ENCODE measurements at regions not wholly inside any gene's neighbourhood (a gene's known extent, or its start where the extent isn't known, plus 50 kb on each side); places are given as distances from the start of the nearest gene placed in this dataset.
"Not testable (repeated sequence)": the region's sequence is repeated elsewhere in the genome, so short reads cannot be mapped to it uniquely, and the experiment has no call there.

DNA sequence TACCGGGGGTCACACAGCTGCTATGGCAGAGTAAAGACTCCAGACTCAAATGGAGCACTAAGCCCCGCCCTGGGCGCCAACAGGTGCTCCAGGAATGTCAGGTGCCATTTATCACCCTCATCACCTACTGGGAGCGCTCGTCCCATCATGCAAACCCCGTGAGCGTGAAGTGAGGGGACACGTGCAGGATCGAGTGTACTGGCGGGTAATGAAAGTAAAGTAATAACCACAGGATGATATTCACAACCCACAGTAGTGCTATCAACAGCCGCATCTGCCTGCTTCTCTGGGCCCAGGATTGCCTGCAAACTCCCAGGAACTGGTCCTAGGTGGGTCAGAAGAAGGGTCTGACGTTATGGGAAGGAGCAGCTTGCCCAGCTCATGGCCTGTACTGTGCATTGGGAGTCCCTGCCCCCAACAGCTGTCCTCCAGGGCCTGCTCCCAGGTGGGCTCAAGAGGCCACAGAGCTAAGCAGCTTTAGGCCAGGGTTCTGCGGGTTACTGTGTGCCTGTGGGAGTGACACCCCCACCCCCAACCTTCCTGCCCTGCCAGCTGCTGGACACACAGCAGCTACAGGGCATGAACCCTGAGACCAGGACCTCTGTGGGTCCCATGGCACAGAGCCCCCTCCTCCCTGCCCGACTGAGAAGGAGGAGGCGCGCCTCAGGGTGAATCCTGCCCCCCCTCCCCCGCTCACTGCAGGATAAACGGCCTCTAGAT is 120.5 kb upstream of the SULF2 start:
- in situ Hi-C loops (cut with MboI; ENCODE audit: low sequenced_read_pairs, unreplicated experiment): no loop called here
- DNase-seq (ENCODE audit: low spot score): no peak
- no peak for TF ChIP-seq CTCF (IDR thresholded peaks at IDR 0.05; ENCODE audit: borderline replicate concordance, control extremely low read depth, extremely low read depth, insufficient read depth, missing control alignments)

DNA sequence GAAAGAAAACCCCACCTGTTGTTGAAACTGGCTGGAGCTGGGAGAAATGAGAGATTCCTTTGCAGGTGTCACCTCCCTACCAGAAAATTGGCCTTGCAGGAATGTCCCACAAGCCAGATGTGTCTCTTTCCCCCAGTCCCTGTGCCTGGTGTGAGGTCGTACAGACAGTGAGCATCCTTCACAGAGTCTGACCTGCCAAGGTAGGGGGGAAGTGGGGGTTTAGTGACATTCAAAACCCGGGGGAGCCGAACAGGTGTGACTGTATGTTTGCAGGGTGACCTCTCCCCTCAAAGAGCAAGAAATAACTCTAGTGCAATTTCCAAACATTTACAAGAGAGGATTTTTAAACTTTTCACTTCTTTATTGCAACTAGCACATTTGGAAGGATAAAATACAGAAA is 117.7 kb upstream of the SULF2 start:
- in situ Hi-C loops (cut with MboI; ENCODE audit: low sequenced_read_pairs, unreplicated experiment); DNase-seq (ENCODE audit: low spot score): not testable (repeated sequence)

DNA sequence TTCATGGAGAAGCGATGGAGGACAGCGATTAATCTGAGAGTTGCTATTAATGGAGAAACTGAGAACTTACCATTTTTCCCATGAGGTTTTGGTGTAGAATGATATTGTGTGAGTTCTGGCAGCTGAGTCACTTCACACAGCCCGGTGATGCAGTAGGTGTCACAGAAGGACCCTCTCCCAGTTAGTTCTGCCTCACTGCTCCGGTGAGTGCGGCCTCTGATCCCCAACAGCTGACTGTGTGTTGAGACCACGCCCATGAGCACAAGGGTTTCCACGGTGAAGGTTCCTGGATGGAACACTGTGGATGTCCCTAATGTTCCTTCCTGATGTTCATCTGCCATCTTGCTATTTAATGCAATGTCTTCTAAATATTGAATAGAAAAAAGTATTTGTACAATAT is 114.0 kb upstream of the SULF2 start:
- DNase-seq (ENCODE audit: low spot score); in situ Hi-C loops (cut with MboI; ENCODE audit: low sequenced_read_pairs, unreplicated experiment): not testable (repeated sequence)

DNA sequence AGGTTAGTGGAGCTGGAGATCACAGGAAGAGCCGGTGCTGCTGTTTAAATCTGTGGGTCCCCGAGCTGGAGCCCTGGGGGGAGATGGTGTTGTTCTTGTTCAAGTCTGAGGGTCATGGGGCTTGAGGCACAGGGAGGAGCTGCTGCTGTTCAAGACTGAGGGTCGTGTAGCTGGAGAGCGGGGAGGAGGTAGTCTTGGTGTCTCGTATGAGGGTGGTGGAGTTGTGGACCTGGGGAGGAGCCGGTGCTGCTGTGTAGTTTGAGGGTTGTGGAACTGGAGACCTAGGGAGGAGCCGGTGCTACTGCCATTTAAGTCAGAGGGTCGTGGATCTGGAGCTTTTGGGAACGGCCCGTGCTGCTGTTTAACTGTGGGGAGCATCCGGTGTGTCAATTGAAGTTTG is 112.2 kb upstream of the SULF2 start:
- TF ChIP-seq CTCF (IDR thresholded peaks at IDR 0.05; ENCODE audit: borderline replicate concordance, control extremely low read depth, extremely low read depth, insufficient read depth, missing control alignments): no peak
- in situ Hi-C loops (cut with MboI; ENCODE audit: low sequenced_read_pairs, unreplicated experiment): no loop called here
- no peak for DNase-seq (ENCODE audit: low spot score)

- in situ Hi-C loops (cut with MboI; ENCODE audit: low sequenced_read_pairs, unreplicated experiment): loop anchor here (5.0 kb wide), 1 partner anchor 625 kb away; no protein-coding TSS in a partner anchor
- not testable (repeated sequence) for DNase-seq (ENCODE audit: low spot score)
Measured at GRCh38 chr20:47892681-47893080, 107.4 kb upstream of the SULF2 start.

DNA sequence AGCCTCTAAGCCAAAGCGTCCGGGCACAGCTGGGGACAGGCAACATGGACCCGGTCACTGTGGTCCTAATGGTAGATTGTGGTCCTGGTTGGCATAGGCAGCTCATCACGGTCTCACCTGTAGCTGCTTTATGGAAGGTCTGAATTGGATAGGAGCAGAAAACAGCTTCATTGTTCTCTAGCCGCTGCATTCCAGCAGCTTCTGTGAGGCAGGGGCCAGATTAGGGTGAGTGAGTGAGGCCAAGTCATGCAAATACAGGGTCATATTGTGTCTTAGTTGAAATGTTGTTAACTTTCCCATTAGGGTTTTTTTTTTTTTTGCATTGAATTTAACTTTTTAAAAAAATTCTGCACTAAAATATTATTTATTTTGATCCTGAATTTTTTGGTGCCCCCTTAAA is 105.4 kb upstream of the SULF2 start:
- in situ Hi-C loops (cut with MboI; ENCODE audit: low sequenced_read_pairs, unreplicated experiment): loop anchor here (5.0 kb wide), 1 partner anchor 627 kb away; no protein-coding TSS in a partner anchor
- not testable (repeated sequence) for DNase-seq (ENCODE audit: low spot score)

DNA sequence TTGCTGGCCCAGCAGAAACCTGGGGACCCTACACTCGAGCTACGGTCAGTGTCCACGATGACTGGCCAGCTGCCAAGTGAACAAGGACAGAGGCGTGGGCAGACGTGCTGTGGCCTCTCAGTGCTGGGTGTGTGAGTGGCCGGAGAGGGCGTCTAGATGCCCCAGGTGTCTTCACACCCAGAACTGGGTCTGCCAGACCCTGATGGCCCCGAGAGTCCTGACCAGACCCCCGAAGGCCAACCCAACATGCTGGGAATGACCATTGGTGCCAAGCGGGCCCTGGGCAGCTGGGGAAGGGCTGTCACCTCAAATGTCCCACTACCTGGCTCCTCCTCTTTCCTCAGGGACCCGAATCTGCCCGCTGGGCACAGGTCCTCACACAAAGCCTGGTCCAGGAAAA is 104.5 kb upstream of the SULF2 start:
- in situ Hi-C loops (cut with MboI; ENCODE audit: low sequenced_read_pairs, unreplicated experiment): loop anchor here (5.0 kb wide), 1 partner anchor 628 kb away; no protein-coding TSS in a partner anchor
- not testable (repeated sequence) for DNase-seq (ENCODE audit: low spot score)

DNA sequence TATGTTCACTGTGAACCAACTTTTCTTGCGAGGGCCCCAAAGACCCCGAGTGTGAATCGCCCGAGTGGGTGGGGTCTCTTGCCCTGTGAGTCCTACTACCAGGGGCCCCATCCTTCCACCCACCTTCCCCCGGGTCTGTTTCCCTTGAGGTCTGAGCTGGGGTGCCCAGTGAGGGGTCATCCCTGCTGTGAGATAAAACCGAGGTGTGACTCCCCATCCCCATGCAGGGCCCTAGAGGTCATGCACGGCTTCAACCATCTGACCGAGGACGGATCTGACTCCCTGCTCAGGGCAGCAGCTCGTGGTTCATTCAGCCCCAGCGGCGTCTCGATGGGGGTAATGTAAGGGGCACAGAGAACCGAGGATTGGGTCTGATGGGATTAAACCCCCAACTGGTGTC is 103.1 kb upstream of the SULF2 start:
- no peak for DNase-seq (ENCODE audit: low spot score)
- TF ChIP-seq CTCF (IDR thresholded peaks at IDR 0.05; ENCODE audit: borderline replicate concordance, control extremely low read depth, extremely low read depth, insufficient read depth, missing control alignments): no peak
- in situ Hi-C loops (cut with MboI; ENCODE audit: low sequenced_read_pairs, unreplicated experiment): no loop called here

GRCh38 chr20:47887477-47888080 is 102.3 kb upstream of the SULF2 start:
- in situ Hi-C loops (cut with MboI; ENCODE audit: low sequenced_read_pairs, unreplicated experiment): no loop called here
- no peak for DNase-seq (ENCODE audit: low spot score)
- TF ChIP-seq CTCF (IDR thresholded peaks at IDR 0.05; ENCODE audit: borderline replicate concordance, control extremely low read depth, extremely low read depth, insufficient read depth, missing control alignments): no peak
